ENCODE measurements at regions not wholly inside any gene's neighbourhood (a gene's known extent, or its start where the extent isn't known, plus 50 kb on each side); places are given as distances from the start of the nearest gene placed in this dataset.

DNA sequence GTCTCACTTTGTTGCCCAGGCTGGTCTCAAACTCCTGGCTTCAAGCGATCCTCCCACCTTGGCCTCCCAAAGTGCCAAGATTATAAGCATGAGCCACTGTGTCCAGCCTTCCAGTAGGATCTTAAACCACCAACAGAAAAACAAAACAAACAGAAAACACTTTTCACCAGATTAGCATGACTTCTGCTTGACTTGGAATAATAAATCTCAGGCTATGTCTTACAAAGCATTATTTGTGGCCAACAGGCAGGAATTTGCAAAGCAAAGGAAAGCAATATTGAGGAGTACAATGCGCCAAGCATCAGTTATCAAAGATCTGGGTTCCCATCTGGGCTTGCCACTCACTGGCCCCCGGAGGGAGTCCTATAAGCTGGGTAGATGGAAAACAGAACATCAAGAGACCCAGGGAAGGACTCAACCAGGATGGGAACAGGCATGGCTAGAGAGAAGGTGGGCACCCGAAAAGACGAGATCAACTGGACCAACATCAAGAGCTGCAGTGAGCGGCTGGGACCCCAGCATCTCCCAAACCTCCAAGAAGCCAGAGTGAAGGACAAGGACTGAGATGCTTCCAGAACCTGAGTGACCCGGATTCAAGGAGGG, 101.2 kb downstream of the TMEM30B start:
- WGBS, 2 donors = 89 to 94% methylated on average over 7 of the region's 7 CpGs
- Histone ChIP-seq H3K27me3 (no peaks in the 10 kb centered on the region), H3K4me1 (peaks cover 0 to 6% (median 0%) of the 10 kb centered on the region in 4 donors), H3K4me3 (no peak overlapping the region), H3K36me3 (no peaks in the 10 kb centered on the region), H3K27ac (no peak overlapping the region), H3K9me3 (no peaks in the 10 kb centered on the region)
- no peak for DNase-seq
- intact Hi-C loops (cut with DNase I) = no loop called here
- no peak for TF ChIP-seq POLR2AphosphoS5 (IDR thresholded peaks at IDR 0.05)

DNA sequence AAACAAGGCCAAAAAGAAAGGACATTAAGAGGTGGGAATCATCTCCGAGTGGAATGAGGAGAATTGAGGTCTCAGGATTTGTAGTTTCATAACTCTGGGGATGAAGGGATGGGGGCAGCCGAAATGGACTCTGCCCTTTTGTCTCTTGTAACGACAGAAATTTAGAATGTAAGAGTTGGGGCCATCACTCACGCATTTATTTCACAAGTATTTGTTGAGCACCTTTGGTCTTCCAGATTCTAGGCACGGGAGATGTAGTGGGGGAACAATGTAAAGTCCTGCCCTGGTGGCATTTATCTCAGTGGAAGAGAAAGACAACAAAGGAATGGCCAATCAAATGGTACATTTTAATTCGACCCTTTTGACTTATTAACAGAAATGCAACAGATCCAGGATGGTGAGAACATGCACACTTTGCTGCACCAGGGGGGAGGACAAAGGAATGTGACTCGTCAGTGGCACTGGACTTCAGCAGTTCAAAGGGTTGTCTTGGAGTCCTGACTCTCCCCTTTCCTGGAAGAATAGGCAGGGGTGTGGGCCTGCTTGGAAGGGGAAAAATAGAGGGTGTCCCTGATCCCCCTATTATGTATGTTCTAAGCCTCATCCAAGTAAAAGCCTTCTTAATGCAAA, 102.0 kb downstream of the TMEM30B start:
- DNase-seq = no peak
- intact Hi-C loops (cut with DNase I) = no loop called here
- H3K9me3 ChIP-seq = no peaks in the 10 kb centered on the region
- H3K4me3 ChIP-seq = no peak overlapping the region
- no peak overlapping the region for H3K27ac ChIP-seq
- WGBS, 2 donors = 71 to 82% methylated on average over 7 of the region's 7 CpGs
- peaks cover 0 to 6% (median 0%) of the 10 kb centered on the region in 4 donors for H3K4me1 ChIP-seq
- no peaks in the 10 kb centered on the region for H3K27me3 ChIP-seq
- no peak for TF ChIP-seq POLR2A (IDR thresholded peaks at IDR 0.05)
- H3K36me3 ChIP-seq = no peaks in the 10 kb centered on the region

DNA sequence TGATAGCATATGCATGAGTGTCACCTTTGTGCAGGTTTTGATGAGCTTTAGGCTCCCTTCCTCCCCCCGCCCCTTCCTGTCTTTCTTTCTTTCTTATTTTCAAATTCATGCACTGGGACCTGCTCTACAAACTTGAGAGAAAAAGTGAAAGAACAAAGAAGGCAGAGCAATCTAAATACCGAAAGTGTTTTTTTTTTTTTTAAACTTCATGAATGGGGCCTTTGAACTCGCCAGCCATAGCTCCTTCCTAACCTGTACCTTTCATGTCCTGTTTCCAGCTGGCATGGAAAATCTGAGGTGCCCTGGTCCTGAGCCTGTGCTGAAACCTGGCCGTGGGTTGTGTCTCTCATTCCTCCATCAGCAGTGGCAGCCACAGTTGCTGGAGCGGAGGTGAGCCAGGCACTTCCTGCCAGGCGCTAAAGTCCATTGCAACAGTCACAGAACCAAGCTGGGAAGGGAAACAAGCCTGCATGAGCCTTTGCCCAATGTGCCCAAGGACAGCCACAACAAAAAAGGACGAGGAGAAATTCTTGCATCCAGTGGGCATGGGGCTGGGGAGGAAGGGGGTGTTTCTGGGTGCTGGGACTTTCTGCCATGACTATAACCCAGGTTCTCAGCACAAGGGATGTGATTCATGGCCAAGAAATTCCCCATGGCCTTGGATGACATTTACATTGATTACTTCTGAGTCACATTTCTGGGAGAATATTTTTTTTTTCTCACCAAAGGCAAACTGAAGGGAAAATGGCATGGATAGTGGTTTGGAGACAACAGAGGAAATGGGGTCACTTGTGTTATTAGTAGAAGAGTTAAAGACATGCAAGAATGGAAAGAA, 102.7 kb downstream of the TMEM30B start:
- peaks cover 0 to 6% (median 0%) of the 10 kb centered on the region in 4 donors for H3K4me1 ChIP-seq
- WGBS, 2 donors = 55 to 72% methylated on average over 7 of the region's 7 CpGs
- no peaks in the 10 kb centered on the region for H3K9me3 ChIP-seq
- intact Hi-C loops (cut with DNase I) = no loop called here
- no peak for DNase-seq
- no peak for TF ChIP-seq POLR2AphosphoS5 (IDR thresholded peaks at IDR 0.05)
- TF ChIP-seq, protein P1, sequence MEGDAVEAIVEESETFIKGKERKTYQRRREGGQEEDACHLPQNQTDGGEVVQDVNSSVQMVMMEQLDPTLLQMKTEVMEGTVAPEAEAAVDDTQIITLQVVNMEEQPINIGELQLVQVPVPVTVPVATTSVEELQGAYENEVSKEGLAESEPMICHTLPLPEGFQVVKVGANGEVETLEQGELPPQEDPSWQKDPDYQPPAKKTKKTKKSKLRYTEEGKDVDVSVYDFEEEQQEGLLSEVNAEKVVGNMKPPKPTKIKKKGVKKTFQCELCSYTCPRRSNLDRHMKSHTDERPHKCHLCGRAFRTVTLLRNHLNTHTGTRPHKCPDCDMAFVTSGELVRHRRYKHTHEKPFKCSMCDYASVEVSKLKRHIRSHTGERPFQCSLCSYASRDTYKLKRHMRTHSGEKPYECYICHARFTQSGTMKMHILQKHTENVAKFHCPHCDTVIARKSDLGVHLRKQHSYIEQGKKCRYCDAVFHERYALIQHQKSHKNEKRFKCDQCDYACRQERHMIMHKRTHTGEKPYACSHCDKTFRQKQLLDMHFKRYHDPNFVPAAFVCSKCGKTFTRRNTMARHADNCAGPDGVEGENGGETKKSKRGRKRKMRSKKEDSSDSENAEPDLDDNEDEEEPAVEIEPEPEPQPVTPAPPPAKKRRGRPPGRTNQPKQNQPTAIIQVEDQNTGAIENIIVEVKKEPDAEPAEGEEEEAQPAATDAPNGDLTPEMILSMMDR (IDR thresholded peaks at IDR 0.05) = no peak
- TF ChIP-seq EP300 (IDR thresholded peaks at IDR 0.05) = no peak
- TF ChIP-seq POLR2A (IDR thresholded peaks at IDR 0.05) = no peak
- no peaks in the 10 kb centered on the region for H3K36me3 ChIP-seq
- H3K27me3 ChIP-seq = no peaks in the 10 kb centered on the region
- no peak overlapping the region for H3K4me3 ChIP-seq
- H3K27ac ChIP-seq = no peak overlapping the region

DNA sequence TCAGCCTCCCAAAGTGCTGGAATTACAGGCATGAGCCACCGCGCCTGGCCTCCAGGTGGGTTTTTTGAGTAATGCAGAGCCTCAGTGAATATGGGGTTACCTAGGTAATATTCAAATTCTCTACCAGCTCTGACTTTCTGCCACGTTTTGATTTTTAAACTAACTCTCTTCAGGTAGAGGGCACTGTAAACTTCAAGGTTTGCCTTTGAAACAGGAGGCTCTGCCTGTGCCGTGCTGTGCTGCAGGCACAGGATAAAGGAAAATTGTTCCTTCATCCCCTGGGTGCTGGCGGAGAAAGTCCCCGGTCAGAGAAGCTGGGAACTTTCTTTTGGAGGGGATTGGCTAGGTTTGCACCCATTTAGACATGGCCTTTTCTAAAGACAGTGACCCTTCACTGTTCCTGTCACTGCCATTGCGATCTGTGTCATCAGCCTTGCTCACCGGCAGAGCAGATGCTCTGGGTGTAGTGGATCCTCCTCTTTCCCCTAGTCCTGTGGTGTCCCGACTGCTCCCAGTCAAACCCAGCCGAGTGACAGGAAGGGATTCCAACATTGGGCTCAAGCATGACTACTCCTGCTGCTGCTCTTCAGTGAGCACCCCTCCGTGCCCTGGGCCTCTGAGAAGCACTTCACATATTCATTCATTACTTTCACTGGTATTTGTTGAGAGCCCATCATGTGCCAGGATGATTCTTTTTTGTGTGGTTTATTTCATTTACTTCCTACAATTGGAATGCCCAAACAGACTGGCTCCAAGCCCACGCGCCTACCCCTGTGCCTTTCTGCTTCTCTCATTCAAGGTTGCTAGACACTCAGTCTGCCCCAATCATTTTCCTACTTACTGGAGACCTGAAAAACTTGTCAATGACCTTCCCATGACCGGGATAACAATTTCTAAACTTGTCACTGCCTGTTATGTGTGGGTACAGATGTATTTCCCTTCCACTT, 103.6 kb downstream of the TMEM30B start:
- peaks cover 0 to 6% (median 0%) of the 10 kb centered on the region in 4 donors for H3K4me1 ChIP-seq
- no peak for TF ChIP-seq EP300 (IDR thresholded peaks at IDR 0.05)
- no peak for TF ChIP-seq POLR2AphosphoS5 (IDR thresholded peaks at IDR 0.05)
- TF ChIP-seq, protein P1 (IDR thresholded peaks at IDR 0.05) = no peak
- TF ChIP-seq POLR2A (IDR thresholded peaks at IDR 0.05) = no peak
- no peaks in the 10 kb centered on the region for H3K36me3 ChIP-seq
- intact Hi-C loops (cut with DNase I) = no loop called here
- H3K27me3 ChIP-seq = no peaks in the 10 kb centered on the region
- DNase-seq = no peak
- no peak overlapping the region for H3K4me3 ChIP-seq
- peaks cover 0 to 3% (median 1%) of the 10 kb centered on the region in 4 donors for H3K9me3 ChIP-seq
- H3K27ac ChIP-seq = no peak overlapping the region
- 78 to 82% methylated on average over 14 of the region's 14 CpGs for WGBS, 2 donors

DNA sequence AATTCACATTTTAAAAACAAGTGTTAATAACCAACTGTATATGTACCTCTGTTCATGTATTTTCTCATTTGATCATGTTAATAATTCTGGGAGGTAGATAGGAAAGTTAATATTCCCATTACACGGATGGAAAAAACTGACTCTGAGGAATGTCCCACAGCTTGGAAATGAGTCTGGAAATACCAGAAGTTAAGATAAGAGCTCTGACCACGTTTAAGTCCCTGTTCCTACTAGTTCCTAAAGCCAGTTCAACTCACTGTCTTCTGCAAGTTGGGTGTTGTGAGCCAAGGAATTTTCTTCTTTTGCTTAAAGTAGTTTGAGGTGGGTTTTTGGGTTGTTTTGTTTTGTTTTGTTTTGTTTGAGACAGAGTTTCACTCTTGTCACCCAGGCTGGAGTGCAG, 104.5 kb downstream of the TMEM30B start:
- no peak overlapping the region for H3K4me3 ChIP-seq
- no peaks in the 10 kb centered on the region for H3K27me3 ChIP-seq
- H3K9me3 ChIP-seq = peaks cover 0 to 3% (median 1%) of the 10 kb centered on the region in 4 donors
- no peak for TF ChIP-seq POLR2A (IDR thresholded peaks at IDR 0.05)
- TF ChIP-seq, protein P1 (IDR thresholded peaks at IDR 0.05) = no peak
- TF ChIP-seq EP300 (IDR thresholded peaks at IDR 0.05) = no peak
- TF ChIP-seq POLR2AphosphoS5 (IDR thresholded peaks at IDR 0.05) = no peak
- DNase-seq = no peak
- H3K27ac ChIP-seq = no peak overlapping the region
- WGBS, 2 donors = 44 to 67% methylated on average over 2 of the region's 2 CpGs
- peaks cover 0 to 6% (median 0%) of the 10 kb centered on the region in 4 donors for H3K4me1 ChIP-seq
- intact Hi-C loops (cut with DNase I) = no loop called here
- no peaks in the 10 kb centered on the region for H3K36me3 ChIP-seq

Measured in sigmoid colon (tissue), 6 donors.